NCI-H2029 treated with DMSO at 0.1 percent for 48 hours (cell line): ENCODE measurements at regions not wholly inside any gene's neighbourhood (a gene's known extent, or its start where the extent isn't known, plus 50 kb on each side); places are given as distances from the start of the nearest gene placed in this dataset.
"Not testable (repeated sequence)": the region's sequence is repeated elsewhere in the genome, so short reads cannot be mapped to it uniquely, and the experiment has no call there.

ENCODE experiments used
- DNase-seq: peaks from one replicate; lab custom pipeline; 2025; lab: John Stamatoyannopoulos, UW

GRCh38 chr18:57881818-57882413 is 78.8 kb upstream of the ATP8B1 start:
- DNase-seq, result peak; percentile 33

GRCh38 chr18:57879924-57880323 is 76.8 kb upstream of the ATP8B1 start:
- not testable (repeated sequence) for DNase-seq

GRCh38 chr18:57869221-57869620 is 66.1 kb upstream of the ATP8B1 start:
- no peak for DNase-seq

DNA sequence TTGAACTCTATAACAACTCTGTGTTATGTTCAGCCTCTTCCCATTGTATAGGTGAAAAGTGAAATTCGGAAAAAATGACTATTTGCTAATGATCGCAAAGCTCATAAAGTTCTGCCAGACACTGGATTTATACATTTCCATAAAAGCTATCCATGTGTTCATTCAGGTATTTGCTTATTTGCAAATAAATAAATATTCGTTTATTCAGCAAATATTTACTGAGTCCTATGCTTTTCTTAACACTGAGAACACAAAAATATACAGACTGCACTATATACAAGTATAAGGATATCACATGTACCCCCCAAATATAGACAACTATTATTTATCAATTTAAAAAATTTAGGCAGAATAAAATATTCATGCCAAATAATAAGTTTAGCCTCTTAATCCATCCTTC is 63.2 kb upstream of the ATP8B1 start:
- no peak for DNase-seq

DNA sequence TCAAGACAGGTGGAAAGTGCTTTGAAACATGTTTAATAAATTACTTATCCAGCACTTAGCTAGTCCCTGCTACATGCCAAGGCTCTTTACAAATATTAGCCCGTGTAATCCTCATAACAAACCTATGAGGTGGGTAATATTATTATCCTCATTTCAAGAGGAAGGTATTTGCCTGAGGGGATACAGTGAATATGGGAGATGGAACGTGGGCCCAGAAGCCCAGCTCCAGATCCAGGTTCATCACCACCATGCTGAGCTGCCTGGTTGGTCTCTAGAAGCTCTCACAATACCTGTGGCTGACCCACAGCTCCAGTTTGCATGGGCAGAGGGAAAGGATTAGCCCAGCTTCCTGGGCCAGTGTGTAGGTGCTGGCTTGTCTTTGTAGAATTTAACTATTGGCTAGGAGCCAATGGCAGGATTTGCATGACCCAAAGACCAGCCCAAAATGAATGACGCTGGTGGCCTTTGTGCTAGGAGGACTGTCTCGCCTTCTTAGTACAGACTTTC is 61.6 kb upstream of the ATP8B1 start:
- no peak for DNase-seq

DNA sequence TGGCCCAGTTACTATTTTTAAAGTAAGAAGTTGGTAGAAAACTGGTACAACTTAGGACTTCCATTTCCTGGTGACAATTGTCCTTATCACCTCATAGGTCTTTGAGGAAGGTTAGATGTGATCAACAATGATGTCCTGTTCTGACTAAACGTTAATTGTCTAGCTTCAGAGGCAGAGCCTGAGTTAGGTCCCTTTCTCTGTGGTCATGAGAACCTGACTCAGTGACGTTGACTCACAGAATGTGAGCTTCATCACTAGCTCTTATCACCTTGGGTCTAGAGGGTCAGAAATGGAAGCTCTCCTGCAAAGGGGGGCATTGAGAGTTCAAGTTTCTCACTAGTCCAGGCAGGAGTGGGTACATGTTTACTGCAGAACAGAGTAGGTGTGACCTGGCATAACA is 60.6 kb upstream of the ATP8B1 start:
- no peak for DNase-seq

GRCh38 chr18:57859314-57859713 is 56.2 kb upstream of the ATP8B1 start:
- no peak for DNase-seq

DNA sequence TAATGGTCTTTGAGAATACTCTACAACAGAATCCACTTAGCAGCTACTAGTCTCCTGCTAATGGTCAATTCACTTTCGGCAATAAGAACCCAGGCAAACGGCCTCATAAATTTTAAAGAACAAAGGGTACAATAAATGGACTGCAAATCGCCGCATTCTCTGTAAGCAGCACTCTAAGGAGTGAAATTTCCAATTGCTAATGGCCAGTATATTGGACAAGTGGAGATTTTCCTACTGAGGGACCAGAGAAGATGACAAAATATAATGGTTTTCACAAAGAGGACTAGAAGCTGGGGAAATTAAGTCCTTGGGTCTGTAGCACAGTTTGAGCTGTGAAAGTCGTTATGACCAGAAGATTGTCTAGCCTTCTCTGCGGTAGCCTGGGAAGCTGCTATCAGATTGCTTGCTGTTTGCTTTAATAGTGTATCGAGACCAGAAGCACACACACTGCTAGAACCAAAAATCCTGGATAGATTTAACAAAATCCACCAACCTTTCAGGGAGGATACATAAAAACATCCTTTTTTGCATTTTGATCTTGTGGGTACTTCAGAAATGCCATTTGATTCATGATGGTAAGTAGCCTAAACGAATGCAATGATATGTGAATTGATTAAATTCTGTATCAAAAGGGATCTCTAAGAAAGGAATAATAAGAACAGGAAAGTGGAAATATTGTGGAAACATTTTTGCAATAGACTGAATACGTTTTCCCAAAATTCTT is 53.6 kb upstream of the ATP8B1 start:
- DNase-seq, result no peak

DNA sequence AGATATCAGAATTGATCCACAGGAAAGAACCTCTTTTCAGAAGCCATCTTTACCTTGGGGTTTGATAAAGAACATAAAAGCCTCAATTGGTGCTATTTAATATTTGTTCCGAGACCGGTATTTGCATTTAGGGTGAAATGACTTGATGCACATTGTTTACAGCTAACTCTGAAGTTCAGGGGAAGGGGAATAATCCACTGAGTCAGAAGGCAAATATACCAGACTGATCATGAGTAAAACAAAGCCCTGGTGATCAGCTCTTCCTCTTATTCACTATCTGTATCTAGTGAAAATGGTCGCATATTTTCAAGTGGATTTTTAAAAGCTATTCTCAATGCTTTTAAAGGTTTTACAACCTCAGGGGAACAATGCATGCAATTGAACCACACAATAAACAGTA is 53.0 kb upstream of the ATP8B1 start:
- no peak for DNase-seq

- no peak for DNase-seq
Observed at GRCh38 chr18:57855551-57855950, 52.4 kb upstream of the ATP8B1 start.

- DNase-seq, result no peak
Observed at GRCh38 chr18:57854726-57855125, 51.6 kb upstream of the ATP8B1 start.

- DNase-seq, result no peak
Observed at GRCh38 chr18:57853864-57854263, 50.7 kb upstream of the ATP8B1 start.

DNA sequence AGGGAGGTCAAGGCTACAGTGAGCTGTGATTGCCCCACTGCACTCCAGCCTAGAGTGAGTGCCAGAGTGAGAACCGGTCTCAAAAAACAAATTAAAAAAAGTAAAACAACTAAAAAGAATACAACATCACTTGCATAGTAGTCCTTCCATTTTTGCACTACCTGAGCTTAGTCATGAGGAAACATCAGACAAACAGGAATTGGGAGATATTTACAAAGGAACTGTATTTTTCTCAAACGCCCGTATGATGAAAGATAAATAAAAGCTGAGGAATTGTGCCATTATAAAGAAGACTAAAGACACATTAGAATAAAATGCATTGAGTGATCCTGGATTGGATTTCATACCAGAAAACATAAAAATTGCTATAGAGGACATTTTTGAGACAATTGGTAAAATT is 50.0 kb upstream of the ATP8B1 start:
- DNase-seq, result no peak
